GM12892 (cell line): ENCODE measurements at regions not wholly inside any gene's neighbourhood (a gene's known extent, or its start where the extent isn't known, plus 50 kb on each side); places are given as distances from the start of the nearest gene placed in this dataset.

ENCODE experiments used
- DNase-seq: peaks from one replicate; pipeline ENCODE4 v3.0.0; 2011; ENCODE audit not compliant: insufficient read length
- FAIRE-seq: peaks from 2 replicates; lab custom pipeline; 2011; peaks lifted over from hg19 to GRCh38; lab: Jason Lieb, UNC
- POLR2A ChIP-seq: IDR thresholded peaks from 2 replicates; pipeline ENCODE4 v1.6.1; 2011; ENCODE audit warnings: low read depth, low read length, control low read depth
- POLR2AphosphoS5 ChIP-seq: IDR thresholded peaks from 2 replicates; pipeline ENCODE4 v1.6.1; 2011; ENCODE audit warnings: low read depth, low read length, control low read depth
- TAF1 ChIP-seq: IDR thresholded peaks from 2 replicates; pipeline ENCODE4 v1.6.1; 2011; ENCODE audit warnings: low read depth, mild to moderate bottlenecking, control low read depth, low read length, borderline replicate concordance

DNA sequence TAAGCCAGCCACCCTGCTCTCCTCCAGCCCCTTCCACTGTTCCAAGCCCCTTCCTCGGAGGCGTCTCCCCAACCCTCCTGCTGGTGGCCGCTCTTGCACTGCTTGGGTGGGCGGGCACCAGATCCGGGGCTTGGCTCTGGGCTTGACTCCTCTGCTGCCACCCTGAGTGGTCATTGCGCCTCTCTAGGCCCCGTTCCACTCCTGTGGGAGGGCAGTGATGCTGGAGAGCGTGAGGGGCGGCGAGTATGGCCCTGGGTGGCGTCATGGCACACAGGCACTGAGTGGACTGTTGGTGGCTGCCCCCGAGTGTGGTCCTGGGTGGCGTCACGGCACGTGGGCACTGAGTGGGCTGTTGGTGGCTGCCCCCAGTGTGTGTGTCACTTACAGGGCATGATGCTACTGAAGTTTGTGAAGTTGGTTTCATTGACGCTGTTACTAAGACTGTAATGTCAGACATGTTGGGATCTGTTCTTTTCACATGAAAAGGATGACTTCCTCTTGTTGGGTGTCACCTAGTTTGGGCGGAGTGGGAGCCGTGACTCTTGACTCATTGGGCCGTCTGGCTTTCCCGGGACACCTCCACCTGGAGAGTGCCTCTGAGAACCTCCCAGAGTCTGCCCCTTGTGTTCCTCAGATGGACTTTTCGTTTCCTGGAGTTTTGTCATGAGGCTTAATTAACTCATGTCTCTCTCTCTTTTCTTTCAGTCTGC, 55.9 kb upstream of the HGFAC start:
- FAIRE-seq (no peak), DNase-seq (no peak)
- TF ChIP-seq POLR2AphosphoS5 (no peak), TAF1 (no peak), POLR2A (no peak)

DNA sequence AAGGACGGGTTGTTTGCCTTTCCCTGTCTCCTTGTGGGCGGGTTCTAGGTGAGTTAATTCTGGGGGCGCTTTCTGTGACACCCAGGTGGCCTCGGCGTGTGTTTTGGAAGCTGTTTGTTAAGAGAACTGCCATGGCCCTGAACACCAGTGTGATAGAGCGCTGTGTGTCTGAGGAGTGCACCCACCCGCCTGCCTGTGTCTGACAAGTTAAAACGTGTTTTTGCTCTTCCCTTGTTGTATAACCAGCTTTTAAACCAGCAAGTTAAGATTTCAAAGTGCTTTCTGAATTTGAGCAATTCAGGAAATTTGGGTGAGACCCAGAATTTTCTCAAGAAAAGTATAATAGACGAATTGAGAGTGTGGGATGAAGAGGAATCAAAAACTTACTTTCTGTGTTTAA, 55.2 kb upstream of the HGFAC start:
- no peak for TF ChIP-seq TAF1
- no peak for TF ChIP-seq POLR2AphosphoS5
- TF ChIP-seq POLR2A: no peak
- DNase-seq (no peak), FAIRE-seq (no peak)

DNA sequence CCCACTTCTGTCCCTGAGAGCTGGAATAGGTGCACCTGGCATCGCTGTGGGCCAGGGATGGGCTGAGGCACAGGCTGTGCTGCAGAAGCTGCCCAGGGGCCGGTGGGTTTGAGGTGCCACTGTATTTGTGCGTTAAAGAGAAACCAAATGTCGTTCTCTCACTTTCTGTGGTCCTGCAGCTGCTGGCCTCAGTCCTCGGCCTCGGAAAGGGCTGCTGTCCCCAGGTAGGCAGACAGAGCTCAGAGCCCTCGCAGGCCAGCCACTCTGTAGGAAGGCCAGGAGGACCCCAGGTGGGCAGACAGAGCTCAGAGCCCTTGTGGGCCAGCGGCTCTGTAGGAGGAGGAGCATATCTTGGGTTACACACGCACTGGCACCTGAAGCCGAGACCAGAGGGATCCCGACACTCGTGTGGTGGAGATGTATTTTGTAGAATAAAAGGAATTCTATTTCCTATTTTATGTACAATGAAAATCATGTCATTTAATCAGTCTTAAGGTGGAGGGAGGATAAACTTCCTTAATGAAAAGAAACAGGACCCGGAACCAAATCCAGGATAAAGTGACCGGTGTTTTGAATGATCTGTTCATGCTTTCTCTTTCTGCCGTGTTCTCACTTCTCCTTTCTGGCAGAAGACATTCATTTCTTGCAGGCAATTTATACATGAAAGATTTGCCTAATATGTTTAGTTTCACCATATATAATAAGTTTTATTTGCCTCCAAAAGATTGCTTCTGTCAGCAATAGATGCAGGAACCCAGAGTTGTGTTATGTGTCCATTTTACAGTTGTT, 54.4 kb upstream of the HGFAC start:
- DNase-seq: no peak
- FAIRE-seq: peak; percentile 80
- TF ChIP-seq TAF1: no peak
- no peak for TF ChIP-seq POLR2A
- TF ChIP-seq POLR2AphosphoS5: no peak

DNA sequence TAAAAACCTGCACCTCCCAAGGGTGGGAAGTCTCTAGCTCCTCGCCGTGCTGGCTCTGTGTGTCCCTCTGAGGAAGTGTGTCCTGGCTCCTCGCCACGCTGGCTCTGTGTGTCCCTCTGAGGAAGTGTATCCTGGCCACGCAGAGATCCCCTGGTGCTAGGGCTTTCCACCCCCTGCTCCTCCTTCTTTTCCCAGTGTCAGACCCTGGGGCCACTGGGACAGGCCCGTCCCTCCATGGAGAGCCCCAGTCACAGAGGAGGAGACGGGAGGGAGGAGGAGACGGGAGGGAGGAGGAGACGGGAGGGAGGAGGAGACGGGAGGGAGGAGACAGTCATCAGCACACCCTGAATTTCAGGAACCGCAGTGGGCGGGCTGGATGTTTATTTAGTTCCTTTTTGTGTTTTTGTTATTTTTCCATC, 53.8 kb upstream of the HGFAC start:
- no peak for TF ChIP-seq TAF1
- no peak for TF ChIP-seq POLR2AphosphoS5
- no peak for TF ChIP-seq POLR2A
- FAIRE-seq: no peak
- no peak for DNase-seq

DNA sequence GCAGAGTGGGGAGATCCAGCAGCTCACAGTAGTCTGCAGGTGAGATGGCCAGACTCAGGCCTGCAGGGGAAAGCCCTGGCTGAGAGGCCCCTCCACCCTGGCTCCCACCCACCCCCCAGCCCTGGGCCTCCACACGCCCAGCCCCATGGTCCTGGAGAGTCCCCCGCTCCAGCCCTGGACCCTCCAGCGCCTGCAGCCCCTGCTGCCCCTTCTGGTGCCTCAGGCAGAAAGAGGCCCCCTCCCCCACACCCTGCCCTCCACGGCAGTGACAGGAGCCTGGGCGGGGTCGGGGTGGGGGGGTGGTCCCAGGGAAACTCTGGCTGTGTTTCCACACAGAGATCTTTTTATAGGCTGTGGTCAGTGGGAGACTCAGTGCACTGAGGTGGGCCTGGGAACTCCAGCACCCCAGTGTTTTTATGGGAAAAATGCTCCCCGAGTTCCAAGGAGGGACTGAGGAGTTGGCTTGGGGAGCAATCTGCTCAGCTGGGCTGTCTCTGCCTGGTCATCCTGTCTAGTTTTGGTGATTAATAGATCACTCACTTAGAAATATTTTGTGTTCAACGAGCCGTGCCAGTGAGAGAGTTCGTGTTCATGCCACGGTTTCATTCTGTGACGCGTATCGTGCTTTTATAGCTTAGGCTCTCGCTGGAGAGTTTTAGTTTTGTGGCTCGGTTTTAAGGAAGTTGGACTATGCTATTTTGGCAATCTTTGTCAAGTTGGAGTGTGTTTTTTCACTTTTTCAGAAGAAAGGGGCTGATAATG, 53.1 kb upstream of the HGFAC start:
- FAIRE-seq (peak; percentile 85), DNase-seq (no peak)
- TF ChIP-seq POLR2AphosphoS5 (no peak), POLR2A (peak; percentile 21; the same call in 1 of the 2 replicates), TAF1 (no peak)

DNA sequence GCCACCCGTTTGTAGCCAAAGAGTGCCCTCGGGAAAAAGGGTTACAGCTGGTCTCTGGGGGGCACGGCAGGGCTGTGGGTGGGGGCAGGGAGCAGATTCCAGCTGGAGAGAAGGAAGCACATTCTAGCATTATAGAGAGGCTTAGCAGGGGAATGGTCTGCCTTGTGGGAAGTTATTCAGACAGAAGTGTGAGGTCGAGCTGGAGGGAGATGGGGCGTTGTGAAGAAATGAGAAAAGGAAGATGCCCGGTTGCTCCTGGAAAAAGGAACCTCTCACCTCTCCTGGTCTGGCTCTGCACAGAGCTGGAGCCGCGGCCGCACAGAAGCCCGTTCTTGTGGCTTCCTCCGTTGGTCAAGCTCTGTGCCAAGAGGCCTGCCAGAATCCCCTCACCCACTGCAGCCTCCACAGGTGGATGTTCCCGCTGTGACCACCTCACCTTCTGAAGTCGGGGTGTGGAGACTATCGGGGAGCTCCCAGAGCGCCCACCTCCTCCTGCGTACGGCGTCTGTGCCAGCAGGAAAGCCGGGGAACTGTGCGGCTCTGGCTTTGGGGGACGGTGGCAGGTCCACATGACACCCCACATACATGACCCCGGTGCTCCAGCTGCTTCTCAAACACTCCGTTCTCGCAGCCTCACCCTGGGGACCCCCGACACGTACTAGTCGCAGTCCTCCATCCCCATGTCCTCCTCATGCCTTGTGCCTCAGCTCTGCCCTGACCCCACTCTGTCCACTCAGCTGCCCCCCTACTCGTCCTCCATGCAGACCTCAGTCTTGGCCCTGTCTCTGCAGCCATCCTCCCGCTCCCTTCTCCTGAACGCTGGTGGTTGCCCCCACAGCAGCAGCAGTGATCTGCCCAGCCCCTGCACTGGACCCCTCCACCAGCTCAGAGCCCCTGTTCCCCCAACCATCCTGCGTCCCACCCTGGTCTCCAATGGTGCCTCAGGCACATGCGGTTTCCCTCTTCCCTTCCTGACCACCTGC, 52.2 kb upstream of the HGFAC start:
- FAIRE-seq (no peak), DNase-seq (no peak)
- TF ChIP-seq POLR2AphosphoS5 (no peak), POLR2A (no peak), TAF1 (no peak)

DNA sequence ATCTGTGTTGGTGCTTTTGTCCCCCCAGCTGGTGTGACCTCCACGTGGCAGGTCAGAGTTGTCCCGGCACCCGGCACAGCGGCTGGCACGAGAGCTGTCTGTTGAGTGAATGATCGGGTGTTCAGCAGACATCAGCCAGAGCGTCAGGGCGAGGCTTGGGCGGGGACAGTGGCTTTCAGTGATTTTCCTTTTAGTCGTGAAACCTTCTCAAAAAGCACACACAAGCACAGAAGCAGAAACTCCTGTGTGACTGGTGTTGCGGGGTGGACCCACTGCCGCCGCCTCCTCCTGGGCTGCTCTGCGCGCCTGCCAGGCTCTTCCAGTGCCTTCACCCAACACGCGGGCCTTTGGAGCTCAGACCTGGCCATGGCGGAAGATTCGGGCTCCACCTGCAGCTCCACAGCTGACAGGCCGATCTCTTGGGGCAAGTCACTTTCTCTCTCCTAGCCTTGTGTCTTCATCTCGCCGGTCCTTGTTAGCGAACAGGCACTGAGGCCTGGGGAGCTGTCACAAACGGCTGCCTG, 51.4 kb upstream of the HGFAC start:
- DNase-seq (no peak), FAIRE-seq (no peak)
- no peak for TF ChIP-seq POLR2AphosphoS5

DNA sequence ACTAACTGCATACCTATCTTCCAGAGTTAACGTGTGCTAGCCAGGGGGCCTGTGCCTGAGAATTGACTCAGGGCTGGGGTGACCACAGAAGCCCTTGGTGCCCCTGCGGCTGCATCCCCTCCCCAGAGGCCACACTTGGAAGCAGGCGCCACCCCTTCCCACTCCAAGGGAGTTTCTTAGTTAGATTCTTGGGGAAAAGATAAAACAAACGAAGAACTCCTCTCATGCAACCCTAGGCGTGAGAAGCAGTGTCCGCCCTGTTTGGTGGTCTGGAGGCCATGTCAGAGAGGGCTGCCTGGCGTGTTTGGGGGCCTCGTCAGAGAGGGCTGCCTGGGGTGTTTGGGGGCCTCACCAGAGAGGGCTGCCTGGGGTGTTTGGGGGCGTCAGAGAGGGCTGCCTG, 50.3 kb upstream of the HGFAC start:
- TF ChIP-seq POLR2AphosphoS5 (no peak), POLR2A (no peak), TAF1 (no peak)
- DNase-seq: no peak
- FAIRE-seq: no peak
